ENCODE measurements at regions not wholly inside any gene's neighbourhood (a gene's known extent, or its start where the extent isn't known, plus 50 kb on each side); places are given as distances from the start of the nearest gene placed in this dataset.

- no peak for DNase-seq
Observed at GRCh38 chr1:30400507-30400906, 322.9 kb downstream of the MATN1 start.

GRCh38 chr1:30399026-30399425, 324.4 kb downstream of the MATN1 start:
- no peak for DNase-seq

GRCh38 chr1:30397576-30397975, 325.8 kb downstream of the MATN1 start:
- DNase-seq, result no peak

- DNase-seq, result no peak
Observed at GRCh38 chr1:30395631-30396030, 327.8 kb downstream of the MATN1 start.

GRCh38 chr1:30388386-30388785, 335.0 kb downstream of the MATN1 start:
- no peak for DNase-seq

- no peak for DNase-seq
Observed at GRCh38 chr1:30386156-30386926, 337.0 kb downstream of the MATN1 start.

GRCh38 chr1:30385246-30385995, 338.0 kb downstream of the MATN1 start:
- no peak for DNase-seq

- no peak for DNase-seq
Observed at GRCh38 chr1:30384286-30385245, 338.8 kb downstream of the MATN1 start.

- DNase-seq, result no peak
Observed at GRCh38 chr1:30383221-30383711, 340.1 kb downstream of the MATN1 start.

GRCh38 chr1:30382496-30382895, 340.9 kb downstream of the MATN1 start:
- no peak for DNase-seq

GRCh38 chr1:30381671-30382365, 341.6 kb downstream of the MATN1 start:
- DNase-seq, result no peak

- DNase-seq, result no peak
Observed at GRCh38 chr1:30381266-30381665, 342.1 kb downstream of the MATN1 start.

GRCh38 chr1:30380625-30380984, 342.8 kb downstream of the MATN1 start:
- DNase-seq, result no peak

- DNase-seq, result peak; percentile 62
Observed at GRCh38 chr1:30379684-30380624, 343.4 kb downstream of the MATN1 start.

- no peak for DNase-seq
Observed at GRCh38 chr1:30378991-30379581, 344.3 kb downstream of the MATN1 start.

GRCh38 chr1:30378003-30378596, 345.3 kb downstream of the MATN1 start:
- no peak for DNase-seq

GRCh38 chr1:30377230-30378002, 346.0 kb downstream of the MATN1 start:
- DNase-seq, result no peak

- no peak for DNase-seq
Observed at GRCh38 chr1:30376054-30376697, 347.2 kb downstream of the MATN1 start.

- DNase-seq, result no peak
Observed at GRCh38 chr1:30375156-30375555, 348.2 kb downstream of the MATN1 start.
